BLaER1 treated with 17β-estradiol and CSF1 and Interleukin-3, amounts not matched to agents 10 nM and 100 nM (cell line): ENCODE measurements at regions not wholly inside any gene's neighbourhood (a gene's known extent, or its start where the extent isn't known, plus 50 kb on each side); places are given as distances from the start of the nearest gene placed in this dataset.

Experiments
- H3K27ac ChIP-seq, 11 experiments: shearing (Covaris generic); formaldehyde crosslinking; 2 replicates each; pipeline ENCODE4 v1.8.1; 2022
- H3K27me3 ChIP-seq, 11 experiments: shearing (Covaris generic); formaldehyde crosslinking; 2 replicates each; pipeline ENCODE4 v1.8.1; 2022
- H3K36me3 ChIP-seq, 11 experiments: shearing (Covaris generic); formaldehyde crosslinking; 2 replicates each; pipeline ENCODE4 v1.8.1; 2022
- H3K4me1 ChIP-seq, 10 experiments: shearing (Covaris generic); formaldehyde crosslinking; 2 replicates each; pipeline ENCODE4 v1.8.1; 2022
- H3K4me2 ChIP-seq, 11 experiments: shearing (Covaris generic); formaldehyde crosslinking; 2 replicates each; pipeline ENCODE4 v1.8.1; 2022
- H3K4me3 ChIP-seq, 10 experiments: shearing (Covaris generic); formaldehyde crosslinking; 2 replicates each; pipeline ENCODE4 v1.8.1; 2022
- H3K9ac ChIP-seq, 11 experiments: shearing (Covaris generic); formaldehyde crosslinking; 2 replicates each; pipeline ENCODE4 v1.8.1; 2022
- H3K9me3 ChIP-seq, 11 experiments: shearing (Covaris generic); formaldehyde crosslinking; replicated peaks in 1 of 11; 2 replicates each; pipeline ENCODE4 v1.8.1; 2022
- H4K20me1 ChIP-seq, 11 experiments: shearing (Covaris generic); formaldehyde crosslinking; 2 replicates each; pipeline ENCODE4 v1.8.1; 2022
- Cebpa-rat ChIP-seq, 11 experiments: shearing (Covaris generic); IDR thresholded peaks; 2 replicates each; pipeline ENCODE4 v1.8.1; 2022

GRCh38 chr18:66119347-66119746 lies 368.5 kb downstream of the CDH7 start:
- no peak for TF ChIP-seq Cebpa-rat (IDR thresholded peaks at IDR 0.05)

DNA sequence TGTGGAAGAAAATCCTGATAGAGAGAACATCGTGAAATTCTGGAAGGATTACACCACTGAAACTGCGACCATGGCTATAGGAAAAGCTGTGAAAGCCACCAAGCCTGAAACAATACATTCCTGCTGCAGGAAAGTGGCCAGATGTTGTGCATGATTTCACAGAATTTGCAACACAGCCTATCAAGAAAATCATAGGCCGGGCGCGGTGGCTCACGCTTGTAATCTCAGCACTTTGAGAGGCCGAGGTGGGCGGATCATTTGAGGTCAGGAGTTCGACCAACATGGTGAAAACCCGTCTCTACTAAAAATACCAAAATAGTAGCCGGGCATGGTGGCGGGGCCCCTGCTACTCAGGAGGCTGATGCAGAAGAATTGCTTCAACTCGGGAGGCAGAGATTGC lies 360.2 kb downstream of the CDH7 start:
- Histone ChIP-seq H4K20me1 (no peaks in the 10 kb centered on the region), H3K9ac (no peak overlapping the region), H3K4me2 (no peak overlapping the region), H3K27me3 (no peaks in the 10 kb centered on the region), H3K9me3 (no peaks in the 10 kb centered on the region), H3K4me1 (peaks cover 0 to 7% (median 0%) of the 10 kb centered on the region in 10 experiments; a peak in 1 of 20 replicates), H3K4me3 (no peak overlapping the region), H3K36me3 (no peaks in the 10 kb centered on the region), H3K27ac (no peak overlapping the region)
- TF ChIP-seq Cebpa-rat (IDR thresholded peaks at IDR 0.05), result no peak

More at GRCh38 chr18:66119347-66119746, 368.5 kb downstream of the CDH7 start:
- no peak overlapping the region for H3K27ac ChIP-seq
- H3K4me1 ChIP-seq, result no peaks in the 10 kb centered on the region
- no peak overlapping the region for H3K4me2 ChIP-seq
- H3K9me3 ChIP-seq, result no peaks in the 10 kb centered on the region
- no peak overlapping the region for H3K9ac ChIP-seq
- no peaks in the 10 kb centered on the region for H3K27me3 ChIP-seq
- H3K4me3 ChIP-seq, result no peak overlapping the region
- no peaks in the 10 kb centered on the region for H3K36me3 ChIP-seq
- no peaks in the 10 kb centered on the region for H4K20me1 ChIP-seq

GRCh38 chr18:66110607-66111006 lies 359.8 kb downstream of the CDH7 start:
- Histone ChIP-seq H3K4me3 (no peak overlapping the region), H3K4me2 (no peak overlapping the region), H3K36me3 (no peaks in the 10 kb centered on the region), H3K27me3 (no peaks in the 10 kb centered on the region), H3K9me3 (no peaks in the 10 kb centered on the region), H3K9ac (no peak overlapping the region), H3K4me1 (peaks cover 0 to 7% (median 0%) of the 10 kb centered on the region in 10 experiments; a peak in 1 of 20 replicates), H4K20me1 (no peaks in the 10 kb centered on the region), H3K27ac (no peak overlapping the region)
- TF ChIP-seq Cebpa-rat (IDR thresholded peaks at IDR 0.05), result no peak

GRCh38 chr18:66109981-66110380 lies 359.2 kb downstream of the CDH7 start:
- H3K4me1 ChIP-seq, result peaks cover 0 to 7% (median 0%) of the 10 kb centered on the region in 10 experiments; a peak in 1 of 20 replicates
- H4K20me1 ChIP-seq, result no peaks in the 10 kb centered on the region
- TF ChIP-seq Cebpa-rat (IDR thresholded peaks at IDR 0.05), result no peak
- no peak overlapping the region for H3K4me2 ChIP-seq
- no peak overlapping the region for H3K4me3 ChIP-seq
- no peaks in the 10 kb centered on the region for H3K36me3 ChIP-seq
- no peaks in the 10 kb centered on the region for H3K9me3 ChIP-seq
- H3K27me3 ChIP-seq, result no peaks in the 10 kb centered on the region
- H3K27ac ChIP-seq, result no peak overlapping the region
- H3K9ac ChIP-seq, result no peak overlapping the region

DNA sequence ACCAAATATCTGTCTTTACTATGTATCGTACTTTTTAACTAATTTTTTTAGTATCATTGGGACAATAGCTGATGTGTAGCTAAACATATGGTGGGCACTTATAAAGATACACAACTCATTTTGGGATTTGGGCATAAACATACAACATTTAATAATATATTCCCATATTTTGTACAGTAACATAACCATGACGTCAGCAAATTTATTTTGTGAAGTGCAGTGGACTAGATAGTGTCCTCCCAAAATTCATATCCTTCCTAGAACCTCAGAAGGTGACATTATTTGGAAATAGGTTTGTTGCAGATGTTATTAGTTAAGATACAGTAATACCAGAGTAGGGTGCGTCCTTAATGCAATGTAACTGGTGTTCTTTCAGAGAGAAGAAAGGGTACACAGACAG lies 356.7 kb downstream of the CDH7 start:
- Histone ChIP-seq H3K4me1 (peaks cover 0 to 7% (median 0%) of the 10 kb centered on the region in 10 experiments; a peak in 1 of 20 replicates), H3K4me3 (no peak overlapping the region), H3K4me2 (peak overlapping the region in 2 of 11 experiments; percentile 5 to 17; a peak in 2 of 22 replicates), H3K27me3 (no peaks in the 10 kb centered on the region), H3K27ac (no peak overlapping the region), H3K9ac (no peak overlapping the region), H3K9me3 (no peaks in the 10 kb centered on the region), H4K20me1 (no peaks in the 10 kb centered on the region), H3K36me3 (no peaks in the 10 kb centered on the region)
- no peak for TF ChIP-seq Cebpa-rat (IDR thresholded peaks at IDR 0.05)

GRCh38 chr18:66105016-66105415 lies 354.2 kb downstream of the CDH7 start:
- H3K4me2 ChIP-seq, result no peak overlapping the region
- no peaks in the 10 kb centered on the region for H3K27me3 ChIP-seq
- H4K20me1 ChIP-seq, result no peaks in the 10 kb centered on the region
- H3K4me1 ChIP-seq, result peaks cover 0 to 7% (median 0%) of the 10 kb centered on the region in 10 experiments; a peak in 1 of 20 replicates
- no peak overlapping the region for H3K4me3 ChIP-seq
- H3K9ac ChIP-seq, result no peak overlapping the region
- no peak for TF ChIP-seq Cebpa-rat (IDR thresholded peaks at IDR 0.05)
- no peaks in the 10 kb centered on the region for H3K36me3 ChIP-seq
- no peak overlapping the region for H3K27ac ChIP-seq
- no peaks in the 10 kb centered on the region for H3K9me3 ChIP-seq

GRCh38 chr18:66103550-66103949 lies 352.7 kb downstream of the CDH7 start:
- Histone ChIP-seq H3K4me1 (peaks cover 0 to 7% (median 0%) of the 10 kb centered on the region in 10 experiments; a peak in 1 of 20 replicates), H3K4me2 (no peak overlapping the region), H4K20me1 (no peaks in the 10 kb centered on the region), H3K27ac (no peak overlapping the region), H3K9ac (no peak overlapping the region), H3K9me3 (no peaks in the 10 kb centered on the region), H3K27me3 (no peaks in the 10 kb centered on the region), H3K4me3 (no peak overlapping the region), H3K36me3 (no peaks in the 10 kb centered on the region)
- TF ChIP-seq Cebpa-rat (IDR thresholded peaks at IDR 0.05), result no peak

DNA sequence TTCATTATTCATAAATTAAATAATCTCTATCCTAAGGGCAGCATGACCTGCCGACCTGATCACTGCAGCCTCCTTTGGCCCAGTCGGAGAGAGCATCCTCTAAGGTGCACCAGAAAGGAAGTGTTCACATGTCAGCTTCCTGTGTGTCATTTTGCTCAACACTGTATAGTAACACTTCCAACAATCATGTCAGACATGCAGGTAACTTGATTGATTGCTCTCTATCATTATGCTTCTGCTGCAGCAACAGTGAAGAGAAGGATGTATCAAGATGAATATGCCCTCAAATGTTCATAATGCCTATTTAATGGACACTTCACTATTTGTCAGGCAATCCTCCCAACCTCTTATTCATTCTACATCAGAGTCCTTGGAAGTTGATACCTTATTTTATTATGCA lies 332.3 kb downstream of the CDH7 start:
- H3K4me1 ChIP-seq, result no peaks in the 10 kb centered on the region
- H3K4me3 ChIP-seq, result no peak overlapping the region
- no peak overlapping the region for H3K4me2 ChIP-seq
- H3K27ac ChIP-seq, result no peak overlapping the region
- H3K9ac ChIP-seq, result no peak overlapping the region
- H4K20me1 ChIP-seq, result no peaks in the 10 kb centered on the region
- no peaks in the 10 kb centered on the region for H3K36me3 ChIP-seq
- TF ChIP-seq Cebpa-rat (IDR thresholded peaks at IDR 0.05), result no peak
- no peaks in the 10 kb centered on the region for H3K27me3 ChIP-seq
- no peaks in the 10 kb centered on the region for H3K9me3 ChIP-seq

DNA sequence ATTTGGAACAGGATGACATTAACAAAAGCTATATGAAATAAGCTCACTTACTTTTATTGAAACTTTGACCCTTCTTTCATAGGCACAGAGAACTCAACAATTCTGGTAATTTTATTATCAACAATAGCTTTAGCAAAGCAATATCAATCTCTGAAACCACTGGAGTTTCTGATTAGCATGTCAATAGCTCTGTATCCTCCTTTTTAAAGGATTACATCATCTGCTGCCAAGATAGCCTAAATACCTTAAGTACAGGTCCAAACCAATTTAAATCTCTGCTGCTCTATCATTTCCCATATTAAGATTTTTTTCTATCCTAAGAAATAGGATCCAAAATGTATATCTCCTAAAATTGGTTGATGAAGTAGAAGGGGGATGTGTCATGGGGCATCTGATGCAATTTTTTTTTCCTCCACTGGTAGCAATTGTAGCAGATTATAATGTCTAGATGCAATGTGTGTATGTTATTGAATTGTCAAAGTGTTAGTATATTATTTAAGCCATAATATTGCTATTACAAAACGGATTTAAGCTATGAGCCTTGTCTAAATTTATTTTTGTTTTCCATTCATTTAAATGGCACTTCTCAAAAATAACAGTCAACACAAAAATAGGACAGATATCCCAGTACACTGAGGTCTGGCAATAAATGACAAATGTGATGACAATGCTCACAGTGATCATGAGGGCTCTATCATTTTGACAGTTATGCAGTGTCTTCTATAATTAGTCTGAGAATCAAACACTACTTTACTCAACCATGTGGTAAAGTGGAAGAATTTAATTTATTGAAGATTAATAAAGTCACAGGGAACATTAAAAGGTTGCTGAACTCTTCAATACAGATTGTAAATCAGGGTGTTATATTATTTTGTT lies 328.4 kb downstream of the CDH7 start:
- no peak for TF ChIP-seq Cebpa-rat (IDR thresholded peaks at IDR 0.05)
- no peak overlapping the region for H3K9ac ChIP-seq
- H3K4me2 ChIP-seq, result no peak overlapping the region
- H3K36me3 ChIP-seq, result no peaks in the 10 kb centered on the region
- H3K27ac ChIP-seq, result no peak overlapping the region
- no peaks in the 10 kb centered on the region for H3K4me1 ChIP-seq
- peaks cover 0 to 12% (median 6%) of the 10 kb centered on the region in 11 experiments; a peak in 9 of 22 replicates for H3K9me3 ChIP-seq
- no peaks in the 10 kb centered on the region for H4K20me1 ChIP-seq
- no peaks in the 10 kb centered on the region for H3K27me3 ChIP-seq
- H3K4me3 ChIP-seq, result no peak overlapping the region

- no peak for TF ChIP-seq Cebpa-rat (IDR thresholded peaks at IDR 0.05)
- Histone ChIP-seq H3K9me3 (peaks cover 12 to 28% (median 19%) of the 10 kb centered on the region in 11 experiments), H3K9ac (no peak overlapping the region)
Observed at GRCh38 chr18:66077066-66077465, 326.3 kb downstream of the CDH7 start.

More at GRCh38 chr18:66077066-66077465, 326.3 kb downstream of the CDH7 start:
- no peaks in the 10 kb centered on the region for H3K27me3 ChIP-seq
- no peak overlapping the region for H3K4me3 ChIP-seq
- H3K27ac ChIP-seq, result no peak overlapping the region
- H3K4me1 ChIP-seq, result no peaks in the 10 kb centered on the region
- no peaks in the 10 kb centered on the region for H4K20me1 ChIP-seq
- no peak overlapping the region for H3K4me2 ChIP-seq
- H3K36me3 ChIP-seq, result no peaks in the 10 kb centered on the region
